Activated CD8-positive, alpha-beta memory T cell treated with anti-CD3 and anti-CD28 coated beads for 4 hours (primary cell): ENCODE measurements at regions not wholly inside any gene's neighbourhood (a gene's known extent, or its start where the extent isn't known, plus 50 kb on each side); places are given as distances from the start of the nearest gene placed in this dataset.

Experiments used
- DNase-seq, 2 donors: peaks; one replicate each; pipeline ENCODE4 v3.0.0-alpha.2; 2020; ENCODE audit warnings: low read depth in 2 of 2

GRCh38 chr3:107970993-107971580, 119.7 kb downstream of the CD47 start:
- DNase-seq: no peak

- DNase-seq: no peak
Measured at GRCh38 chr3:107969994-107970819, 120.6 kb downstream of the CD47 start.

GRCh38 chr3:107969525-107969924, 121.3 kb downstream of the CD47 start:
- DNase-seq: no peak

- DNase-seq: no peak
Measured at GRCh38 chr3:107966276-107966675, 124.6 kb downstream of the CD47 start.

GRCh38 chr3:107965136-107965655, 125.6 kb downstream of the CD47 start:
- no peak for DNase-seq

GRCh38 chr3:107963581-107963980, 127.2 kb downstream of the CD47 start:
- DNase-seq: no peak

GRCh38 chr3:107962946-107963345, 127.9 kb downstream of the CD47 start:
- no peak for DNase-seq

GRCh38 chr3:107962037-107962436, 128.8 kb downstream of the CD47 start:
- no peak for DNase-seq

GRCh38 chr3:107959550-107960154, 131.2 kb downstream of the CD47 start:
- no peak for DNase-seq

- no peak for DNase-seq
Measured at GRCh38 chr3:107958146-107958545, 132.7 kb downstream of the CD47 start.

- no peak for DNase-seq
Measured at GRCh38 chr3:107956991-107957900, 133.6 kb downstream of the CD47 start.

- DNase-seq: no peak
Measured at GRCh38 chr3:107954845-107955244, 136.0 kb downstream of the CD47 start.

- DNase-seq: no peak
Measured at GRCh38 chr3:107953722-107954121, 137.1 kb downstream of the CD47 start.

GRCh38 chr3:107951126-107951525, 139.7 kb downstream of the CD47 start:
- DNase-seq: no peak

GRCh38 chr3:107950417-107950816, 140.4 kb downstream of the CD47 start:
- no peak for DNase-seq

- DNase-seq: no peak
Measured at GRCh38 chr3:107949394-107949970, 141.3 kb downstream of the CD47 start.

GRCh38 chr3:107947203-107947602, 143.6 kb downstream of the CD47 start:
- no peak for DNase-seq

- DNase-seq: no peak
Measured at GRCh38 chr3:107946700-107947099, 144.1 kb downstream of the CD47 start.

GRCh38 chr3:107945417-107946094, 145.3 kb downstream of the CD47 start:
- DNase-seq: no peak

- DNase-seq: no peak
Measured at GRCh38 chr3:107943786-107944523, 146.9 kb downstream of the CD47 start.
